A673 (cell line): ENCODE measurements at regions not wholly inside any gene's neighbourhood (a gene's known extent, or its start where the extent isn't known, plus 50 kb on each side); places are given as distances from the start of the nearest gene placed in this dataset.
"Not testable (repeated sequence)": the region's sequence is repeated elsewhere in the genome, so short reads cannot be mapped to it uniquely, and the experiment has no call there.

ENCODE experiments used
- BruUV-seq: library from RNA; stranded (reverse); fragments of 400-500 nt; replicated peaks from 2 replicates; lab custom pipeline; 2021; lab: Mats Ljungman, UMichigan
- CTCF ChIA-PET: fragments of 300-600 bp; sonication (Branson Sonifier 250); formaldehyde crosslinking; loops from one replicate; lab custom pipeline; 2022; ENCODE audit warnings: antibody characterized with exemption; lab: Charles Lee
- POLR2A ChIA-PET: fragments of 300-600 bp; sonication (Branson Sonifier 250); formaldehyde crosslinking; loops from one replicate; lab custom pipeline; 2022; ENCODE audit warnings: antibody characterized with exemption; ENCODE audit not compliant: low non-redundant PET; lab: Charles Lee
- DNase-seq: peaks from one replicate; pipeline ENCODE4 v3.0.0-alpha.2; 2015; ENCODE audit warnings: low spot score
- H3K27ac ChIP-seq: fragments of 200-600 bp; sonication (generic); 2 replicates; pipeline ENCODE4 v1.5.1; 2016; ENCODE audit warnings: mixed run types, low read depth, mild to moderate bottlenecking, mixed read lengths, antibody characterized with exemption, low read length; ENCODE audit not compliant: poor library complexity, severe bottlenecking
- H3K27me3 ChIP-seq: fragments of 200-600 bp; sonication (generic); replicated peaks from 2 replicates; pipeline ENCODE4 v1.6.1; 2017; ENCODE audit warnings: mixed run types, low read depth, mild to moderate bottlenecking, mixed read lengths, antibody characterized with exemption, low read length; ENCODE audit not compliant: insufficient read depth, poor library complexity
- H3K36me3 ChIP-seq: fragments of 200-600 bp; sonication (generic); 2 replicates; pipeline ENCODE4 v1.6.1; 2016; ENCODE audit warnings: mixed run types, mild to moderate bottlenecking, mixed read lengths, antibody characterized with exemption, low read length; ENCODE audit not compliant: insufficient read depth, poor library complexity, severe bottlenecking
- H3K4me1 ChIP-seq: fragments of 200-600 bp; sonication (generic); 2 replicates; pipeline ENCODE4 v1.6.1; 2017; ENCODE audit warnings: mixed run types, mild to moderate bottlenecking, mixed read lengths, antibody characterized with exemption, low read length; ENCODE audit not compliant: insufficient read depth, poor library complexity, severe bottlenecking
- H3K4me3 ChIP-seq: fragments of 200-600 bp; sonication (generic); 2 replicates; pipeline ENCODE4 v1.5.1; 2016; ENCODE audit warnings: low read depth, mixed run types, mild to moderate bottlenecking, mixed read lengths, low read length; ENCODE audit not compliant: poor library complexity, severe bottlenecking
- H3K9me3 ChIP-seq: fragments of 200-600 bp; sonication (generic); 2 replicates; pipeline ENCODE4 v1.6.1; 2016; ENCODE audit warnings: mixed run types, low read depth, mild to moderate bottlenecking, mixed read lengths, antibody characterized with exemption, low read length; ENCODE audit not compliant: poor library complexity, severe bottlenecking
- CTCF ChIP-seq: fragments of 300-800, 200-600 bp; sonication (generic); conservative IDR thresholded peaks from 2 replicates; pipeline ENCODE4 v1.5.1; 2017; ENCODE audit warnings: low read depth, mild to moderate bottlenecking, antibody characterized with exemption, low read length, moderate library complexity, mixed read lengths
- EZH2 ChIP-seq: fragments of 200-600 bp; sonication (generic); IDR thresholded peaks from 2 replicates; pipeline ENCODE4 v1.6.1; 2017; ENCODE audit warnings: borderline replicate concordance, low read depth, mild to moderate bottlenecking, mixed read lengths, antibody characterized with exemption, low read length; ENCODE audit not compliant: poor library complexity, severe bottlenecking
- intact Hi-C: fragments of 100-400 bp; cut with micrococcal nuclease; formaldehyde crosslinking; loops from one replicate; pipeline ENCODE4 v1.10.0; 2022; ENCODE audit not compliant: unreplicated experiment

- no peaks in the 10 kb centered on the region for H3K36me3 ChIP-seq
- H3K4me3 ChIP-seq: no peak overlapping the region
- ChIA-PET POLR2A (no interaction called here), CTCF (no interaction called here)
- intact Hi-C loops: no loop called here
- no TSS peak for BruUV-seq
- no peaks in the 10 kb centered on the region for H3K4me1 ChIP-seq
- no peaks in the 10 kb centered on the region for H3K9me3 ChIP-seq
- H3K27ac ChIP-seq: no peak overlapping the region
- no peaks in the 10 kb centered on the region for H3K27me3 ChIP-seq
- no peak for DNase-seq
- TF ChIP-seq EZH2: no peak
- no peak for TF ChIP-seq CTCF
Measured at GRCh38 chr5:93219641-93220145, 361.3 kb downstream of the NR2F1-AS1 start.

- H3K9me3 ChIP-seq, CTCF ChIA-PET, H3K36me3 ChIP-seq, POLR2A ChIA-PET, H3K4me3 ChIP-seq, H3K27me3 ChIP-seq, H3K4me1 ChIP-seq, intact Hi-C loops, BruUV-seq, H3K27ac ChIP-seq, DNase-seq: not testable (repeated sequence)
Measured at GRCh38 chr5:93213111-93213794, 367.8 kb downstream of the NR2F1-AS1 start.

- POLR2A ChIA-PET: no interaction called here
- no TSS peak for BruUV-seq
- H3K9me3 ChIP-seq: no peaks in the 10 kb centered on the region
Measured at GRCh38 chr5:93209476-93209875, 371.5 kb downstream of the NR2F1-AS1 start.

More at GRCh38 chr5:93209476-93209875, 371.5 kb downstream of the NR2F1-AS1 start:
- CTCF ChIA-PET: no interaction called here
- Histone ChIP-seq H3K4me1 (no peaks in the 10 kb centered on the region), H3K4me3 (no peak overlapping the region), H3K27ac (no peak overlapping the region), H3K27me3 (no peaks in the 10 kb centered on the region), H3K36me3 (no peaks in the 10 kb centered on the region)
- DNase-seq: no peak
- TF ChIP-seq EZH2 (no peak), CTCF (no peak)
- intact Hi-C loops: no loop called here
